ENCODE measurements at regions not wholly inside any gene's neighbourhood (a gene's known extent, or its start where the extent isn't known, plus 50 kb on each side); places are given as distances from the start of the nearest gene placed in this dataset.
A peak's percentile ranks its signal among the peaks of the same experiment; 100 is the strongest.

GRCh38 chr14:30317729-30318128, 241.2 kb upstream of the G2E3 start:
- no peak for DNase-seq

DNA sequence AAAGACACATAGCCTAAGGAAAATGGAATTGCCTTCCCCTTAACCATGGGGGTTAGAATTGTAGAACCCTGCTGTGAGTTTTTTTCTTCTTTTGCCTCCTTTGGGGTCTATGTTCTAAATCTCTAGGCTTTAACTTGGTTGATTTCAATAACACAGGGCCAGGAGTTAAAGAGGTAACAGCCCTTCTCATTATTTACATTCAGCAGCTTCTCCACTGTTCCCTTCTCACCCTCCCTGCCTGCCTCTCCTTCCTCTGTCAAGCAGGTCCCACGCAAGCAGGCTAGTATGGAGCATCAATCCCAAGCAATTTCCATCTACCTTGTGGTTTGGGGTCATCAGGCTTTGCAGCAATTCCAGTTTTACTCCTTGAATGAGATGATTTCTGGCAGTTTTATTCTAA, 236.1 kb upstream of the G2E3 start:
- no peak for DNase-seq

DNA sequence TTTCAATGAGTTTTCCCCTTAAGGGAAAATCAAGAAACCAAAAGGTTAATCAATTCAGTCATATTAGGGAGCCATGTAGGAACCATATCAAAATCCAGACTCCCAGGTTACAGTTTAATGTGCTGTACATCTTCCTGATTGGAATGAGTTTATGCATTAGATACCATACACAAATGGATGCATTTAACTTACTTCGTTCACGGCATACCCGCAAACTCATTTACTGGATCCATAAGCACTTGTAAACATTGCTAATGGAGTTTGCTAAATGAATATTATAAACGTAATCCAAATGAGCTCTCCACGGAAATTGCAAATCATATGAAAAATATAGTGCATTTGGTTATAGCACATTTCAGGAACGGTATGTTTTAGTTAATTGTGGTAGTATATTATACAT, 228.9 kb upstream of the G2E3 start:
- no peak for DNase-seq

GRCh38 chr14:30330445-30330844, 228.5 kb upstream of the G2E3 start:
- no peak for DNase-seq

DNA sequence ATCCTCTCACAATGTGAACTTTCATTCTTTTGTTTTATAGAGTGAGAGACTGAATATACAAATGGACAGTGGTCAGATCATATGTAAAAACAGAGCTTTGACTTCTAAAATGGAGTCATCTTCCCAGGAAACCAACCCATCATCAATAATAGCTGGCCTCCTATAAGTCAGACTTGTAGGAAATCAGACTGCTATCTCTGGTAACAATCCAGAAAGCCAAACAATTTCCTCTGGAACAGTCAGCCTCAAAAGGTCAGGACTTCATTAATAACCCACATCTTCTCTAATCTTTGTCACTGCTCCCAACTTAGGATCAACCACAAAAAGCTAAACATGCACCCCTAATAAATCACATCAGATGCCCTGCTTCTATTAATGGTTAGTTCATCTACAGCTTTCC, 227.9 kb upstream of the G2E3 start:
- DNase-seq, result no peak

- DNase-seq, result no peak
Observed at GRCh38 chr14:30332374-30332773, 226.6 kb upstream of the G2E3 start.

- no peak for DNase-seq
Observed at GRCh38 chr14:30333934-30334333, 225.0 kb upstream of the G2E3 start.

DNA sequence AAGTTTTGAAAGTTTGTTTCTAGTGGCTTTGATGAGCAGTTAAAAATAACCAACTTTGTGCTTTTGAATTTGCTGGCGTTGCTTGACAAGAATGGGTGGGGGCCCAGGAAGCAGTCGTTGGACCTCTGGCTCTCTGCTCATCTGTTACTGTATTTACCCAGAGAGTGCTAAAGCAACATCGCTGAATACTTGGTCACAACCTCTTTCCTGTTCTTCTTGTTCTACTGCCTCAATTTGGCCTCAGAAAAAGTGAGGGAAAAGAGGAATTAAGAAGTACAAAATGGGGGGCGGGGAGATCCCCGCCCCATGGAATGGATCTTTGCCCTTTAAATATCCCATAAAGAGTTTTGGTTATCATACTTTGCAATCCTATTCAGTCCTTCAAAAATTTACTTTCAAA, 221.5 kb upstream of the G2E3 start:
- DNase-seq, result no peak

- no peak for DNase-seq
Observed at GRCh38 chr14:30339311-30339901, 219.6 kb upstream of the G2E3 start.

DNA sequence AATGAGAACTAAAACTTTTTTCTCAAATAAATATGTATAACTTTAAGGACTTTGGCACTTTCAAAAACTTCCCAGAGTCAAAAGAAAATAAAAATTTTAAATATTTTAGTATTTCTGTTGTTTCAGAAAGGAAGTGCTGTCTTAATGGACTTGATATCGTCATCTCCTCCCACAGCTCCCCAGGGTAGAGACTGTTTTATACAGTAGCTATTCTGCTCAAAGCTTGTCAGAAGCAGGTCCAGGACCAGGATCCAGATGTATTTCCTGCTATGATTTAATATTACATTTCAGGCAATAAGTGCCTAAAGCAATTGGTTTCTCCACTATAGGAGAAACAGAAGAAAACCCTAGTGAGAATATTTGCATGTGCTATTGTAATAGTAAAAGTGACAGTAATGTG, 218.5 kb upstream of the G2E3 start:
- DNase-seq, result no peak

- peak in 1 of 3 experiments; percentile 58 for DNase-seq
Observed at GRCh38 chr14:30345511-30345910, 213.4 kb upstream of the G2E3 start.

DNA sequence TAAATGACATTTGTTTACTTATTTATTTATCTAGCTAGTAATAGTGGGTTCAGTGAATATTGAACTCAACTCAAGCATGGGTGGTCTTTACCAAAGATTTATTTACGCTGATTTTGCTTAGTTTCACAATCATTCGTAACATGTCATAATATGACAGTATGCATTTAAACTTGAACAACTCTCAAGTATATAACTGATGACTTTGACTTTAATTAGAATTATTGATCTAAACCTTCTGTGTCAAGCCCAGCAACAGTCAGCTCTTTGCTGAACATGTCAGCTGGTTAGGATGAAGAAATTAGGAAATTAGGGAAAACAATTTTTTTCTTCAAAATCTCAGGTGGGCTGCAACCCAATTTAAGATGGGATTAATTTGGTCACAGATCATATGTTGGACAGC, 210.5 kb upstream of the G2E3 start:
- DNase-seq, result no peak

DNA sequence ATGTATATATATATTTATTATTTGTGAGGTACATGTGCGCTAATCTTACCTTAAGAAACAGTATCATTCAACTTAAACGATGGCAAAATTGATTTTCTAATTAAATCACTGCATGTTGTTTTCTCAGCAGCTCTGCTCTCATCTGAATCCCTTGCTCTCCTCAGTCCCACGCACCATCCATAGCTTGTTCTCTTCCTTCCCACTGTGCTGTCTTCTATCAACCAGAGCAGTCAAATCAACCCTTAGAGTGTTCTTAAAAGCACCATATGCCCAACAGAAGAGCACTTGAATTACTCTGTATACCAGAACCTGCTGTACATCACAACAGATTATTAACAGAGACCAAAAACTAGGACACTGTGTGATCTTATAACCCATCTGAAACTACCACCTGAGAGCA, 209.4 kb upstream of the G2E3 start:
- peak in 2 of 3 experiments; percentile 10 to 51 for DNase-seq

DNA sequence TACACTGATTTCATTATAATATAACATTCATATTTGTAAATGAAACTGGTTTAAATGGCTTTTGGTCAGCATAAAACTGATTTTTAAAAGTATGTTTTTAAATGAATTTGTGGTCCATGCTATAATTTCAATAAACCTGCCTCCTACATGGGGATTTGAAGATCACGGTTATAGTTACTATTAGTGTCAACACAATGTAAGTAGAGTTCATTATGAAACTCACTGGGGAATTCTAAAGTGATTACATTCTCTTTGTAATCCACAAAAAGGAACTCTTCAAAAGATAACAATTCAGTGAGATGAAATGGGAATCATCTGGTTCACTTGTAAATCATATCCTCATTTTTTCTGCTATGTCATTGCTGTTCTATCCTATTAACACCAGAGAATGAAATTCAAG, 204.5 kb upstream of the G2E3 start:
- peak in 2 of 3 experiments; percentile 26 to 74 for DNase-seq

- peak in 1 of 3 experiments; percentile 59 for DNase-seq
Observed at GRCh38 chr14:30355431-30355913, 203.5 kb upstream of the G2E3 start.

- no peak for DNase-seq
Observed at GRCh38 chr14:30356438-30357202, 202.3 kb upstream of the G2E3 start.

DNA sequence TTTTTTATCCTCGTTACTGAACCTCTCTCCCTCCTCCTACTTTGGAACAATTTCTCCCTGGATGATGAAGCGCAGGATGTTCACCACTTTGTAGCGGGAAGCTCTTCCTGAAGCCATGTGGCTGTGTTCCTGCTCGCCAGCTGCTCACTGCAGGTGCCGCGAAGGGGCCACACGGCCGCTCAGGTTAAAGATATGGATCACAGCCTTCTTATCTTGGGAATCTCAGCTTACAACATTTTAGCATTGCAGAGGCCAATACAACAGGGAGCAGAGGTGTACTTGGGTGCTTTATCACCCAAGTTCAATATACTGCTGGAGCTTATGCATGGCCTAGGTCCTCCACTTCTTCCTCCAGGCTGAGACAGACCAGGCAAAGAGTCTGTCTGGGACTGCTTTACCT, 201.2 kb upstream of the G2E3 start:
- DNase-seq, result no peak

DNA sequence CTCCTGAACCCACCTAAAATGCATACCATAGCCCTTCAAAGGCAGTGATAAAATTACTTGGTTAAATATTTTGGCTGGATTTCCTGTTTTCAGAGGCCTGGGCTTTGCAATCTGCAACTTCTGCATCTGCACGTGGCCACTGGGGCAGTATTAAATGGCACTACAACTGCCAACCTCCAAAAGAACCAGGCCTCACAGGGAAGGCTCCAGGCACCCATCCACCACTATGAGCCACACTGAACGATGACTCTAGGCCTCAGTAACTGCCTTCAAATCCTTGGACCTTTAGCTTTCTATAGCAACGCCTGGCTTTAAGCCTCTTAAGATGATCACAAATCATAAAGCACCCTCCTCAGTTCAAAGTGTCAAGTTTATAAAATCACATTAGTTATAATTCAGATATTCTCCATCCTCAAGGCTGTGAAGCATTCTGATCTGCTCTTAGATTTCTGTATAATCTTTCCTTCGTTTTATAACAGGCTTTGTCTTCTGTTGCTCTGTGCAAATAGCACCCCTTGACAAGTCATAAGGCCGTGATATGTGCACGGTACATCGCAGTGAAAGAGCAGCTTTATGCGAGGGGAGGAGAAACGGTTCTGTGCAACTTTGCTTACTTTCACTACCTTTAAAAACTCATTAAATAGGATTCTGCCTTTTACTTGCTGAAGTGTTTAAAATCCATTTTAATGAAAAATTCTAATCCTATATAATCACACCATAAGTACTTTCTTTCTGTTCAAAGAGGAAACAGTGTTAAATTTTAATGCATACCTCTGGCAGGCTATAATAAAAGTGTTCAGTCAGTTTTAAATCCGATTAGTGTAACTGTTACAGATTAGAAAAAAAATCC, 196.4 kb upstream of the G2E3 start:
- peak in 1 of 3 experiments; percentile 39 for DNase-seq

DNA sequence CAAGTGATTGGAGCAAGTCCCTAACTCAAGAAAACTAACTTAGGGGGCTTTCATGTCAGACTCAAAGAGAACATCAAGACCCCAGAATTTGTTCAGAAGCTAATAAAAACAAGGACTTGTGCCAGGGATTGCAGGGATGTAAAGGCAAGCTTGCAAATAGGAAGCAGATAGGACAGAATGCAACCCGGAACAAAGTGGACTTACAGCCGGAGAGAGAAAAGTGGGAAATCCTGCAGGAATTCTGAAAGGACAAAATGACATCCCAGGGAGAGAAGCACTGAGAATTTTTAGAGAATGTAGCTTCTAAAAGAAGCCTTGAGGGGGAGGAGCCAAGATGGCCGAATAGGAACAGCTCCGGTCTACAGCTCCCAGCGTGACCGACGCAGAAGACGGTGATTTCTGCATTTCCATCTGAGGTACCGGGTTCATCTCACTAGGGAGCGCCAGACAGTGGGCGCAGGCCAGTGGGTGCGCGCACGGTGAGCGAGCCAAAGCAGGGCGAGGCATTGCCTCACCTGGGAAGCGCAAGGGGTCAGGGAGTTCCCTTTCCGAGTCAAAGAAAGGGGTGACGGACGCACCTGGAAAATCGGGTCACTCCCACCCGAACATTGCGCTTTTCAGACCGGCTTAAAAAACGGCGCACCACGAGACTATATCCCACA, 195.6 kb upstream of the G2E3 start:
- peak; percentile 14 to 54 (median 39) for DNase-seq

DNA sequence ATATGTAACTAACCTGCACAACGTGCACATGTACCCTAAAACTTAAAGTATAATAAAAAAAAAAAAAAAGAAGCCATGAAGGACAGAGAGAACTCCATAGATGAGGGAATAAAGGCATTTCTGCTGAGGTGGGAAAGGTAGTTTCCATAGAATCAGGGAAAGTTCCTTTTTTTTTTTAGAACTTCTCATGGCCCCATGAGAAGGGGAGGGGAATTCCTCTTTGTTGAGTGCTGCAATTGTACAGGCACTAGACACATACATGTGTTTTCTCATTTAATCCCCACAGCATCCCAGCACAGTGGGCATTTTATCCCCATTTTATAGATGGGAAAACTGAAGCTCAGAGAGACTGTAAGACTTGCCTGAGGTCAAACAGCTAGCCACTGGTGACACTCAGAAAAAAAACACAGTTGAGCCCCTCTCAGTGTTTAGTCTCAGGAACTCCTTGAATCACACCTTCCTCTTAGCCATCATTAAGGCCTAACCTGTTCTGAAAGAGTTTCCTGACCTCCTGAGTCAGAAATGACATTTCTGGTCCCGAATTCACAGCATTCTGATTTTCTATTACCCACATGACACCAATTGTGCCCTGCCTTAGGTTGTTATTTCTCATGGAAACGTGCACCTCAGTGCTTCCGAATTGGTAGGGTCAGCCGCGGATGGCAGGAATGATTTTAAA, 189.3 kb upstream of the G2E3 start:
- no peak for DNase-seq

DNA sequence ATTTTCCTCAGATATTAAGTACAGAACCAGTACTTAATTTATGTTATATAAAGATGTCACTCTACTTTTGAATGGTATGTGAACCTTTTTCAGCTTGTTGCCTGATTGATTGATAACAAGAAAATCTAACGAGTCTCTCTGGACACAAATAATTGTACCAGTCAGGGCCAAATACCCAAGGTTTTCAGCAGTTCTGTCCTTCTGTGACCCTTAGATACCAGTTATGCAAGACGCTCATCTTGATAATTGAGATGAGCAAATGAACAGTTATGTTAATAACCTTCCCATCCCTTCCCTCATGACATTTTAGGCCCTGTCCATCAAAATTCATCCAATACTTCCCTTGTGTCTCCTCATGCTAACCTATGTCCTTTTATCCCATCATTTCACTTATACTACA, 185.9 kb upstream of the G2E3 start:
- DNase-seq, result no peak

DNA sequence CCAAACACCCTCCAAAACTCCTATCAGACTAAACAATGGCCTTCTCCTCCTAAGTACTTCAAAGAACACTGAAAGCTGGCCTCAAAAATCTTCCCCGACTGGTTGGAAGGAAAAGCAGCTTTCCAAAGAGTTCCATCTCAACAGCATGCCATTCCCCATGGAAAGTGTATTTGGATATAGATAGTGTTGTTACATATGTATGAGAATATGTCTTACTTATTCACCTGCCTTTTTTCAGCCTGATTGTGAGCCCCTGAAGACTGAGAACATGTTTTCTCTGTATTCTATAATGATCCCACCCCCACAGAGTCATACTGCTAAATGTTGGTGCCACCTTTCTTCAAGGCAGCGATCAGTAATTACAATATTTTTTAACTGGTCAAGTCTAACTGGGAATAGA, 185.4 kb upstream of the G2E3 start:
- DNase-seq, result no peak

Measured in NCI-H1417 (cell line).